Neural crest cell (in vitro differentiated cells): ENCODE measurements at regions not wholly inside any gene's neighbourhood (a gene's known extent, or its start where the extent isn't known, plus 50 kb on each side); places are given as distances from the start of the nearest gene placed in this dataset.

Source experiments
- DNase-seq: peaks from one replicate; pipeline ENCODE4 v3.0.0; 2021; ENCODE audit warnings: low read depth, mixed read lengths, low spot score
- H3K27ac Mint-ChIP-seq: one replicate; pipeline ENCODE4 v1.8.0; 2021; ENCODE audit warnings: mild to moderate bottlenecking, mixed read lengths; ENCODE audit not compliant: unreplicated experiment
- H3K27me3 Mint-ChIP-seq: 2 replicates; pipeline ENCODE4 v1.8.0; 2021; ENCODE audit warnings: low read depth, mild to moderate bottlenecking, mixed read lengths
- H3K36me3 Mint-ChIP-seq: 2 replicates; pipeline ENCODE4 v1.8.0; 2021; ENCODE audit warnings: low read depth, mild to moderate bottlenecking, mixed read lengths
- H3K4me1 Mint-ChIP-seq: 2 replicates; pipeline ENCODE4 v1.8.0; 2021; ENCODE audit warnings: mixed read lengths
- H3K4me3 Mint-ChIP-seq: one replicate; pipeline ENCODE4 v1.8.0; 2021; ENCODE audit warnings: mild to moderate bottlenecking, mixed read lengths
- H3K9me3 Mint-ChIP-seq: 2 replicates; pipeline ENCODE4 v1.8.0; 2021; ENCODE audit warnings: mixed read lengths
- CTCF ChIP-seq: fragments of 200-600 bp; sonication (generic); conservative IDR thresholded peaks from 2 replicates; pipeline ENCODE4 v1.5.0; 2021; ENCODE audit warnings: antibody characterized with exemption, mild to moderate bottlenecking

DNA sequence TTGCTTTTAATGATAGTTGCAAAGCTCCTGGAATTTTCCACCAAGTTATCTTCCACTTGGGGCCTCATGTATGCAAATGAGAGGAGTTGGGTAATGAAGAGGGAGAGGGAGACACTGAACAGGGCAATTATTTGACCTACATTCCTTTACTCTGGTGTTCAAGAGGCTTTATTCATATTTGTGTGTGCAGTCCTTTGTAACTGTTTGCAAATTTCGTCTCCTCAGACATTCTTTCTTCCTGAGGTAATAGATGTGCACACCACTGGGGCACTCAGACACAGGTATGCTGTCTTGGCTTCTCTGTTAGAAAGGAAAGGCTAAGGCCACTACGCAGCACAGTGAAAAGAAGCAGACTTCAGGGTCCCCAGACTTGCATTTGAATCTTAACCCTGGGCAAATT lies 189.7 kb upstream of the IL12A start:
- Mint-ChIP-seq H3K4me3 (no peak overlapping the region), H3K27ac (no peak overlapping the region), H3K9me3 (no peaks in the 10 kb centered on the region), H3K4me1 (peaks cover 18% of the 10 kb centered on the region), H3K36me3 (no peaks in the 10 kb centered on the region), H3K27me3 (no peaks in the 10 kb centered on the region)
- TF ChIP-seq CTCF = no peak
- no peak for DNase-seq

DNA sequence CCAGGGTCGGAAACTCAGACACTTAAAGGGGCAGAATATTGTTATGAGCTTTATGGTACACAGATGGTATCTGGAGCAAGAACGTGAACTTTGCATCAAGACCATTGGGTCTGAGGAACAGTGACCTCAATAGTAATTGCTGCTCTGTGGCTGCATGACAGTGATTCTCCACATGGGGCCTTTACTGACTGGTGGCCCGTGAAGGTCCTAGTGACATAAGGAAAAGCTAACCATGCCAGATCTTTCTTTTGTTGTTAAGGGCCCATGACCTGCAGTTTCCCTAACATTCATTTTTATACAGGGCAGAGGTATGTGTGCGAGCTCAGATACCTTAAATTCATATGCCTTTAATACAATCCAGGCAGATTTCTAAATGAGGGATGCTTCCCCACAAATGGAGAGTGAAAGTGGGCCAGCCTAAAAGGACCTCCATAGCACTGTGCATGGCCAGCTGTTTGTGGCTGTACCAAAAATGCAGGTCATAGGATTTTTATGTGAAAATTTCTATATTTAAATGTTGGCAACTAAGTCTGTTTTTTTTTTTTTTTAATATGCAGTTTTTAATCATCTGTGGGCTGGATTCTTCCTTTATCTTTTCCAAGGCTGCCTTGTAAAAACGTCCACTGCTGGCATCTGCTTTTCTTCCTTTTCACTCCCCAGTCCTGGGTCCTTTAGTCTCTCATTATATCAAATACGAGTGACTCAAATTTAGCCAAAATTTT lies 188.0 kb upstream of the IL12A start:
- Mint-ChIP-seq H3K4me1 (peaks cover 18% of the 10 kb centered on the region), H3K4me3 (no peak overlapping the region)

DNA sequence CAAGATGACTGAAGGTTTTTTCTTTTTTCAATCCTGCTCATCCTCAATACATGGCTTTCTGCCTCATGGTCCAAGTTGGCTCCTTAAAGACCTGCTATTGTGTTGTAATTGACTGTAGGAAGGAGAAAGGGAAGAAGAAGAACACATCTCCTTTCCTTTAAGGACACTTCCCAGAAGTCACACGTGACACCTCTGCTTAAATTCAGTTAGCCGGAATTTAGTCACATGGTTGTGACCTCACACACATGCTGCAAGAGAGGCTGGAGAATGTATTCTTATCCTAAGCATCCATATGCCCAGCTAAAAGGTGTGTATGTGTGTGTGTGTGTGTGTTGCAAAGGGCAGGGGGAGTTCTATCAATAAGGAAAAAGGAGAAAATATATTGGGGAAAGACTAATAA lies 185.8 kb upstream of the IL12A start:
- TF ChIP-seq CTCF = no peak
- H3K4me1 Mint-ChIP-seq = peaks cover 9% of the 10 kb centered on the region
- H3K4me3 Mint-ChIP-seq = no peak overlapping the region
- no peak for DNase-seq
- H3K27me3 Mint-ChIP-seq = no peaks in the 10 kb centered on the region
- no peaks in the 10 kb centered on the region for H3K36me3 Mint-ChIP-seq
- H3K27ac Mint-ChIP-seq = no peak overlapping the region
- H3K9me3 Mint-ChIP-seq = no peaks in the 10 kb centered on the region

More for the DNA sequence above, 188.0 kb upstream of the IL12A start:
- Mint-ChIP-seq H3K27me3 (no peaks in the 10 kb centered on the region), H3K27ac (no peak overlapping the region), H3K36me3 (no peaks in the 10 kb centered on the region), H3K9me3 (no peaks in the 10 kb centered on the region)
- no peak for TF ChIP-seq CTCF
- DNase-seq = no peak

GRCh38 chr3:159803459-159803858 lies 185.2 kb upstream of the IL12A start:
- DNase-seq = no peak
- H3K27me3 Mint-ChIP-seq = no peaks in the 10 kb centered on the region
- no peaks in the 10 kb centered on the region for H3K36me3 Mint-ChIP-seq
- H3K9me3 Mint-ChIP-seq = no peaks in the 10 kb centered on the region
- H3K4me1 Mint-ChIP-seq = peaks cover 9% of the 10 kb centered on the region
- no peak for TF ChIP-seq CTCF
- H3K27ac Mint-ChIP-seq = no peak overlapping the region
- H3K4me3 Mint-ChIP-seq = no peak overlapping the region

GRCh38 chr3:159804726-159805410 lies 183.8 kb upstream of the IL12A start:
- H3K27me3 Mint-ChIP-seq = no peaks in the 10 kb centered on the region

More at GRCh38 chr3:159804726-159805410, 183.8 kb upstream of the IL12A start:
- Mint-ChIP-seq H3K9me3 (no peaks in the 10 kb centered on the region), H3K4me3 (no peak overlapping the region), H3K27ac (no peak overlapping the region), H3K4me1 (no peaks in the 10 kb centered on the region), H3K36me3 (no peaks in the 10 kb centered on the region)
- peak; percentile 94 for TF ChIP-seq CTCF
- peak; percentile 52 for DNase-seq
